IMR-90 (cell line): ENCODE measurements at regions not wholly inside any gene's neighbourhood (a gene's known extent, or its start where the extent isn't known, plus 50 kb on each side); places are given as distances from the start of the nearest gene placed in this dataset.
A peak's percentile ranks its signal among the peaks of the same experiment; 100 is the strongest.

Source experiments
- ATAC-seq: fragments of 200-7000 bp; cut with Tn5 transposase; 2 replicates; pipeline ENCODE4 v1.9.1; 2020; ENCODE audit warnings: low read depth, mild to moderate bottlenecking, moderate library complexity
- BruUV-seq: library from RNA; stranded (reverse); fragments of 400-500 nt; replicated peaks from 2 replicates; lab custom pipeline; 2021; lab: Mats Ljungman, UMichigan
- CTCF ChIA-PET: fragments of 300-600 bp; formaldehyde crosslinking; extraction: SDS; loops from one replicate; lab custom pipeline; 2021; ENCODE audit warnings: antibody characterized with exemption; lab: Yijun Ruan, JAX
- POLR2A ChIA-PET: fragments of 300-600 bp; sonication (Branson Sonifier 250); formaldehyde crosslinking; loops from one replicate; lab custom pipeline; 2022; ENCODE audit warnings: antibody characterized with exemption; ENCODE audit not compliant: unreplicated experiment; lab: Charles Lee
- DNase-seq: peaks from one replicate; pipeline ENCODE4 v3.0.0; 2013
- H2AFZ ChIP-seq: replicated peaks from 2 replicates; pipeline ENCODE3; 2013; ENCODE audit warnings: low read length, mild to moderate bottlenecking; ENCODE audit not compliant: poor library complexity
- H2AK5ac ChIP-seq: 2 replicates; pipeline ENCODE4 v1.6.1; 2013; ENCODE audit warnings: low read depth, low read length, inconsistent platforms
- H2AK9ac ChIP-seq: replicated peaks from 2 replicates; pipeline ENCODE3; 2013; ENCODE audit warnings: mild to moderate bottlenecking, low read depth, low read length, moderate library complexity; ENCODE audit not compliant: poor library complexity
- H2BK120ac ChIP-seq: 2 replicates; pipeline ENCODE4 v1.6.1; 2013; ENCODE audit warnings: low read depth, low read length, inconsistent platforms
- H2BK15ac ChIP-seq: 3 replicates; pipeline ENCODE4 v1.6.1; 2013; ENCODE audit warnings: low read depth, low read length, inconsistent platforms
- H2BK20ac ChIP-seq: 2 replicates; pipeline ENCODE4 v1.6.1; 2013; ENCODE audit warnings: low read depth, mild to moderate bottlenecking, inconsistent platforms, low read length, moderate library complexity
- H2BK5ac ChIP-seq: 2 replicates; pipeline ENCODE4 v1.6.1; 2013; ENCODE audit warnings: mild to moderate bottlenecking, low read depth, low read length, inconsistent platforms; ENCODE audit not compliant: poor library complexity, severe bottlenecking
- H3K14ac ChIP-seq: replicated peaks from 2 replicates; pipeline ENCODE4 v1.6.1; 2013; ENCODE audit warnings: low read depth, low read length, inconsistent platforms
- H3K18ac ChIP-seq: 2 replicates; pipeline ENCODE4 v1.6.1; 2013; ENCODE audit warnings: low read depth, low read length, control low read depth
- H3K23ac ChIP-seq: 2 replicates; pipeline ENCODE4 v1.6.1; 2013; ENCODE audit warnings: low read depth, low read length, inconsistent platforms
- H3K27ac ChIP-seq: 2 replicates; pipeline ENCODE4 v1.5.1; 2013; ENCODE audit warnings: mild to moderate bottlenecking, control low read depth, low read length; ENCODE audit not compliant: insufficient read depth
- H3K27me3 ChIP-seq: 2 replicates; pipeline ENCODE4 v1.6.1; 2013; ENCODE audit warnings: low read length; ENCODE audit not compliant: control insufficient read depth, insufficient read depth
- H3K36me3 ChIP-seq: 2 replicates; pipeline ENCODE4 v1.6.1; 2013; ENCODE audit warnings: low read length, mixed read lengths; ENCODE audit not compliant: control insufficient read depth, insufficient read depth
- H3K4ac ChIP-seq: 2 replicates; pipeline ENCODE4 v1.6.1; 2013; ENCODE audit warnings: low read depth, low read length, inconsistent platforms
- H3K4me1 ChIP-seq: 2 replicates; pipeline ENCODE4 v1.6.1; 2013; ENCODE audit warnings: low read length, mixed read lengths; ENCODE audit not compliant: control insufficient read depth, insufficient read depth
- H3K4me2 ChIP-seq: 2 replicates; pipeline ENCODE4 v1.6.1; 2013; ENCODE audit warnings: low read depth, mild to moderate bottlenecking, control low read depth, low read length, moderate library complexity
- H3K4me3 ChIP-seq: 2 replicates; pipeline ENCODE4 v1.5.1; 2013; ENCODE audit warnings: low read depth, mild to moderate bottlenecking, control low read depth, low read length, moderate library complexity; ENCODE audit not compliant: insufficient read depth
- H3K56ac ChIP-seq: 2 replicates; pipeline ENCODE4 v1.6.1; 2013; ENCODE audit warnings: low read length, inconsistent platforms; ENCODE audit not compliant: insufficient read depth; ENCODE audit errors: extremely low read depth
- H3K79me1 ChIP-seq, 2 experiments: 2 replicates each; pipeline ENCODE4 v1.6.1; 2013; ENCODE audit warnings: low read length in 2 of 2, inconsistent platforms in 1 of 2, low read depth in 1 of 2
- H3K9ac ChIP-seq: 2 replicates; pipeline ENCODE4 v1.6.1; 2013; ENCODE audit warnings: low read depth, low read length, control low read depth
- H3K9me1 ChIP-seq: 2 replicates; pipeline ENCODE4 v1.6.1; 2013; ENCODE audit warnings: low read length, inconsistent platforms; ENCODE audit not compliant: insufficient read depth
- H3K9me3 ChIP-seq: 2 replicates; pipeline ENCODE4 v1.6.1; 2013; ENCODE audit warnings: low read length; ENCODE audit not compliant: control insufficient read depth, insufficient read depth
- H4K20me1 ChIP-seq: 2 replicates; pipeline ENCODE4 v1.6.1; 2013; ENCODE audit warnings: low read length, inconsistent platforms; ENCODE audit not compliant: insufficient read depth
- H4K5ac ChIP-seq: 2 replicates; pipeline ENCODE4 v1.6.1; 2013; ENCODE audit warnings: mild to moderate bottlenecking, low read depth, low read length, control low read depth
- H4K8ac ChIP-seq, 2 experiments: 2 replicates each; pipeline ENCODE4 v1.6.1; 2013; ENCODE audit warnings: low read depth in 2 of 2, low read length in 2 of 2, control low read depth in 1 of 2, inconsistent platforms in 1 of 2
- H4K91ac ChIP-seq: 2 replicates; pipeline ENCODE4 v1.6.1; 2013; ENCODE audit warnings: low read depth, low read length, inconsistent platforms; ENCODE audit not compliant: insufficient read depth
- CHD1 ChIP-seq: IDR thresholded peaks from 2 replicates; pipeline ENCODE4 v1.6.1; 2012; ENCODE audit warnings: low read depth, low read length, improper control_type of control experiment
- FOS ChIP-seq: fragments of 150-350 bp; IDR thresholded peaks from 2 replicates; pipeline ENCODE4 v1.6.1; 2016; ENCODE audit warnings: low read depth, low read length
- POLR2A ChIP-seq: IDR thresholded peaks from 2 replicates; pipeline ENCODE4 v1.6.1; 2012; ENCODE audit warnings: mild to moderate bottlenecking, low read depth, low read length
- RAD21 ChIP-seq: IDR thresholded peaks from 2 replicates; pipeline ENCODE4 v1.6.1; 2012; ENCODE audit warnings: low read length, improper control_type of control experiment
- RFX5 ChIP-seq: IDR thresholded peaks from 2 replicates; pipeline ENCODE4 v1.8.0; 2012; ENCODE audit warnings: low read depth, mild to moderate bottlenecking, low read length, moderate library complexity
- WGBS, 2 experiments: methylation state at CpG; one replicate each; pipeline versions ENCODE4 v1.1.5 to v1.1.7; 2013; ENCODE audit warnings: missing lambda C conversion rate in 2 of 2; ENCODE audit not compliant: insufficient read length in 1 of 2; ENCODE audit errors: extremely low coverage in 2 of 2; 5-methylcytosine and 5-hydroxymethylcytosine counted together
- dilution Hi-C: fragments of 300-500 bp; cut with HindIII; formaldehyde crosslinking; loops from one replicate; pipeline ENCODE4 v1.14.3; 2018; ENCODE audit warnings: low sequenced_read_pairs; ENCODE audit not compliant: unreplicated experiment
- in situ Hi-C: fragments of 300-500 bp; cut with MboI; formaldehyde crosslinking; loops from 3 replicates; pipeline ENCODE4 v1.14.3; 2019; ENCODE audit warnings: low sequenced_read_pairs, inconsistent platforms, mixed read lengths
- intact Hi-C: fragments of 100-400 bp; cut with micrococcal nuclease; formaldehyde crosslinking; loops from 2 replicates; pipeline ENCODE4 v1.10.0; 2022
- TF ChIP-seq, protein P1 (sequence below): conservative IDR thresholded peaks from 2 replicates; pipeline ENCODE4 v1.5.1; 2012; ENCODE audit warnings: mild to moderate bottlenecking, low read depth, low read length, improper control_type of control experiment

DNA sequence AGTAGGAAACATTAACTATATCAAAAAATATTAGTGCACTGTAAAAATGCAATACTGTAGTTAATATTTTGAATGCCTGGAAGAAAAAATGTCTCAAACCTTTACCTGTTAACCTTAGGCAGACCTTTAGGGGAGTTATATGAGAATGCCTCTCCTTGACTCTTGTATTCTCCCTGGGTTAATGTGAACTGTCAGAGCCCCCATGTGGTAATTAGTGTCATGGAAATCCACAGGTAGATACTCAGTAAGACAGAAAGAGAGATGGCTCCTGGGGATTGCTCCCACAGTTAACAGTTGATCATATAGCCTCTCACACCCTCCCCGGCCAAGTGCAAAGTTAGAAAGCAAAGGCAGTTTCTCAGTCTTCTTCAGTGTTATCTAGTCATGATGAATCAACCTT, 742.8 kb downstream of the NR2F1-AS1 start:
- intact Hi-C loops (loop anchor here (5.0 to 10.0 kb wide), 3 partner anchors 151 to 739 kb away; no protein-coding TSS in a partner anchor), in situ Hi-C loops (no loop called here), dilution Hi-C loops (no loop called here)
- H2BK120ac ChIP-seq: peak overlapping the region; percentile 36
- no peaks in the 10 kb centered on the region for H3K79me1 ChIP-seq
- H2BK5ac ChIP-seq: peak overlapping the region; percentile 86
- peaks cover 4% of the 10 kb centered on the region; the same call in 1 of the 2 replicates for H3K9me3 ChIP-seq
- ATAC-seq (no peak), DNase-seq (no peak)
- H3K27me3 ChIP-seq: no peaks in the 10 kb centered on the region
- H3K9me1 ChIP-seq: no peaks in the 10 kb centered on the region; the same call in 1 of the 2 replicates
- H2AK5ac ChIP-seq: no peak overlapping the region
- 0 out of 3 replicates have a peak overlapping the region, but pooled peaks have one; percentile 12 for H2BK15ac ChIP-seq
- no peak overlapping the region for H3K4me2 ChIP-seq
- H3K4me3 ChIP-seq: no peak overlapping the region
- whole genome bisulfite sequencing, 2 experiments: no CpG with 5 or more reads among the region's 1 CpG
- peaks cover 9% of the 10 kb centered on the region for H3K4me1 ChIP-seq
- H2BK20ac ChIP-seq: peak overlapping the region; percentile 75
- H3K27ac ChIP-seq: peak overlapping the region; percentile 75; the same call in 1 of the 2 replicates
- ChIA-PET CTCF (interaction anchor here (1.6 kb wide), 1 partner anchor 150 kb away, joined by 4 read pairs; no protein-coding TSS in a partner anchor), POLR2A (interaction anchor here (0.5 kb wide), 1 partner anchor 435 kb away, joined by 3 read pairs; no protein-coding TSS in a partner anchor)
- peak overlapping the region; percentile 80 for H3K18ac ChIP-seq
- H3K14ac ChIP-seq: no peak overlapping the region
- H2AFZ ChIP-seq: no peak overlapping the region
- no peak overlapping the region for H2AK9ac ChIP-seq
- H3K36me3 ChIP-seq: no peaks in the 10 kb centered on the region
- no TSS peak for BruUV-seq
- TF ChIP-seq, protein P1, sequence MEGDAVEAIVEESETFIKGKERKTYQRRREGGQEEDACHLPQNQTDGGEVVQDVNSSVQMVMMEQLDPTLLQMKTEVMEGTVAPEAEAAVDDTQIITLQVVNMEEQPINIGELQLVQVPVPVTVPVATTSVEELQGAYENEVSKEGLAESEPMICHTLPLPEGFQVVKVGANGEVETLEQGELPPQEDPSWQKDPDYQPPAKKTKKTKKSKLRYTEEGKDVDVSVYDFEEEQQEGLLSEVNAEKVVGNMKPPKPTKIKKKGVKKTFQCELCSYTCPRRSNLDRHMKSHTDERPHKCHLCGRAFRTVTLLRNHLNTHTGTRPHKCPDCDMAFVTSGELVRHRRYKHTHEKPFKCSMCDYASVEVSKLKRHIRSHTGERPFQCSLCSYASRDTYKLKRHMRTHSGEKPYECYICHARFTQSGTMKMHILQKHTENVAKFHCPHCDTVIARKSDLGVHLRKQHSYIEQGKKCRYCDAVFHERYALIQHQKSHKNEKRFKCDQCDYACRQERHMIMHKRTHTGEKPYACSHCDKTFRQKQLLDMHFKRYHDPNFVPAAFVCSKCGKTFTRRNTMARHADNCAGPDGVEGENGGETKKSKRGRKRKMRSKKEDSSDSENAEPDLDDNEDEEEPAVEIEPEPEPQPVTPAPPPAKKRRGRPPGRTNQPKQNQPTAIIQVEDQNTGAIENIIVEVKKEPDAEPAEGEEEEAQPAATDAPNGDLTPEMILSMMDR: 0 out of 2 replicates have a peak, but pooled peaks have one; percentile 4
- TF ChIP-seq RFX5: no peak
- TF ChIP-seq POLR2A: no peak
- no peak for TF ChIP-seq RAD21
- TF ChIP-seq FOS: no peak
- no peak for TF ChIP-seq CHD1
- peak overlapping the region; percentile 26 for H3K4ac ChIP-seq
- H4K20me1 ChIP-seq: no peaks in the 10 kb centered on the region; the same call in 1 of the 2 replicates
- no peak overlapping the region for H3K9ac ChIP-seq
- peak overlapping the region; percentile 57 for H4K5ac ChIP-seq
- peak overlapping the region; percentile 37; the same call in 1 of the 2 replicates for H4K91ac ChIP-seq
- H3K23ac ChIP-seq: no peak overlapping the region
- no peak overlapping the region; a peak in 1 of 4 replicates for H4K8ac ChIP-seq
- no peak overlapping the region for H3K56ac ChIP-seq
